ENCODE measurements at regions not wholly inside any gene's neighbourhood (a gene's known extent, or its start where the extent isn't known, plus 50 kb on each side); places are given as distances from the start of the nearest gene placed in this dataset.

DNA sequence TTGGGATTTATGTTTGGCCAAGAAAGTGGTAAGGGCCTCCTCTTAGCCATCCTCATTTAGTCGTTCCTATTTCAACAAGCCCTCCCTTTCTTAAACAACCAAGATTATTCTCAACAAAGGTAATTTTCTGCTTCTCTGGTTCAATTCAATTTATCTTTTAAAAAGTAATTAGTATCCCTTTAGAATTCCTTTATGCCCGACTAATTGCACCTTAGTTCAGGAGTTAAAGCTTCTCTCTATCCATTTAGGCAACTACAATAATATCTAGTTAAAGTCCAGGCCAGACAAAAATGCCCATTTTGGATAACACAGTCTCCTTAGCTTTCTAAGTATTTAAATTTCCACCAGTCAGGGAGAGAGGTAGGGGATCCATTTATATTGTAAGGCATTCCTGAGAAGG is 136.7 kb upstream of the MAGI3 start:
- TF ChIP-seq TAF1 (CRISPR knock-in tag; IDR thresholded peaks at IDR 0.05): no peak
- no peak for TF ChIP-seq SIN3B (IDR thresholded peaks at IDR 0.05; ENCODE audit: low read length)
- TF ChIP-seq, protein P1, sequence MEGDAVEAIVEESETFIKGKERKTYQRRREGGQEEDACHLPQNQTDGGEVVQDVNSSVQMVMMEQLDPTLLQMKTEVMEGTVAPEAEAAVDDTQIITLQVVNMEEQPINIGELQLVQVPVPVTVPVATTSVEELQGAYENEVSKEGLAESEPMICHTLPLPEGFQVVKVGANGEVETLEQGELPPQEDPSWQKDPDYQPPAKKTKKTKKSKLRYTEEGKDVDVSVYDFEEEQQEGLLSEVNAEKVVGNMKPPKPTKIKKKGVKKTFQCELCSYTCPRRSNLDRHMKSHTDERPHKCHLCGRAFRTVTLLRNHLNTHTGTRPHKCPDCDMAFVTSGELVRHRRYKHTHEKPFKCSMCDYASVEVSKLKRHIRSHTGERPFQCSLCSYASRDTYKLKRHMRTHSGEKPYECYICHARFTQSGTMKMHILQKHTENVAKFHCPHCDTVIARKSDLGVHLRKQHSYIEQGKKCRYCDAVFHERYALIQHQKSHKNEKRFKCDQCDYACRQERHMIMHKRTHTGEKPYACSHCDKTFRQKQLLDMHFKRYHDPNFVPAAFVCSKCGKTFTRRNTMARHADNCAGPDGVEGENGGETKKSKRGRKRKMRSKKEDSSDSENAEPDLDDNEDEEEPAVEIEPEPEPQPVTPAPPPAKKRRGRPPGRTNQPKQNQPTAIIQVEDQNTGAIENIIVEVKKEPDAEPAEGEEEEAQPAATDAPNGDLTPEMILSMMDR (CRISPR knock-in tag; IDR thresholded peaks at IDR 0.05): no peak
- no peak for TF ChIP-seq ZNF816 (CRISPR knock-in tag; IDR thresholded peaks at IDR 0.05; ENCODE audit: borderline replicate concordance)
- no peak for TF ChIP-seq CHCHD3 (CRISPR knock-in tag; IDR thresholded peaks at IDR 0.05)
- TF ChIP-seq SETDB1 (CRISPR knock-in tag; IDR thresholded peaks at IDR 0.05; ENCODE audit: borderline replicate concordance): no peak
- TF ChIP-seq YEATS4 (CRISPR knock-in tag; IDR thresholded peaks at IDR 0.05; ENCODE audit: borderline replicate concordance): no peak
- TF ChIP-seq, protein P2, sequence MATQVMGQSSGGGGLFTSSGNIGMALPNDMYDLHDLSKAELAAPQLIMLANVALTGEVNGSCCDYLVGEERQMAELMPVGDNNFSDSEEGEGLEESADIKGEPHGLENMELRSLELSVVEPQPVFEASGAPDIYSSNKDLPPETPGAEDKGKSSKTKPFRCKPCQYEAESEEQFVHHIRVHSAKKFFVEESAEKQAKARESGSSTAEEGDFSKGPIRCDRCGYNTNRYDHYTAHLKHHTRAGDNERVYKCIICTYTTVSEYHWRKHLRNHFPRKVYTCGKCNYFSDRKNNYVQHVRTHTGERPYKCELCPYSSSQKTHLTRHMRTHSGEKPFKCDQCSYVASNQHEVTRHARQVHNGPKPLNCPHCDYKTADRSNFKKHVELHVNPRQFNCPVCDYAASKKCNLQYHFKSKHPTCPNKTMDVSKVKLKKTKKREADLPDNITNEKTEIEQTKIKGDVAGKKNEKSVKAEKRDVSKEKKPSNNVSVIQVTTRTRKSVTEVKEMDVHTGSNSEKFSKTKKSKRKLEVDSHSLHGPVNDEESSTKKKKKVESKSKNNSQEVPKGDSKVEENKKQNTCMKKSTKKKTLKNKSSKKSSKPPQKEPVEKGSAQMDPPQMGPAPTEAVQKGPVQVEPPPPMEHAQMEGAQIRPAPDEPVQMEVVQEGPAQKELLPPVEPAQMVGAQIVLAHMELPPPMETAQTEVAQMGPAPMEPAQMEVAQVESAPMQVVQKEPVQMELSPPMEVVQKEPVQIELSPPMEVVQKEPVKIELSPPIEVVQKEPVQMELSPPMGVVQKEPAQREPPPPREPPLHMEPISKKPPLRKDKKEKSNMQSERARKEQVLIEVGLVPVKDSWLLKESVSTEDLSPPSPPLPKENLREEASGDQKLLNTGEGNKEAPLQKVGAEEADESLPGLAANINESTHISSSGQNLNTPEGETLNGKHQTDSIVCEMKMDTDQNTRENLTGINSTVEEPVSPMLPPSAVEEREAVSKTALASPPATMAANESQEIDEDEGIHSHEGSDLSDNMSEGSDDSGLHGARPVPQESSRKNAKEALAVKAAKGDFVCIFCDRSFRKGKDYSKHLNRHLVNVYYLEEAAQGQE (IDR thresholded peaks at IDR 0.05; ENCODE audit: borderline replicate concordance in 1 of 2, low read depth in 1 of 2, low read length in 2 of 2): no peak
- TF ChIP-seq, protein P3, sequence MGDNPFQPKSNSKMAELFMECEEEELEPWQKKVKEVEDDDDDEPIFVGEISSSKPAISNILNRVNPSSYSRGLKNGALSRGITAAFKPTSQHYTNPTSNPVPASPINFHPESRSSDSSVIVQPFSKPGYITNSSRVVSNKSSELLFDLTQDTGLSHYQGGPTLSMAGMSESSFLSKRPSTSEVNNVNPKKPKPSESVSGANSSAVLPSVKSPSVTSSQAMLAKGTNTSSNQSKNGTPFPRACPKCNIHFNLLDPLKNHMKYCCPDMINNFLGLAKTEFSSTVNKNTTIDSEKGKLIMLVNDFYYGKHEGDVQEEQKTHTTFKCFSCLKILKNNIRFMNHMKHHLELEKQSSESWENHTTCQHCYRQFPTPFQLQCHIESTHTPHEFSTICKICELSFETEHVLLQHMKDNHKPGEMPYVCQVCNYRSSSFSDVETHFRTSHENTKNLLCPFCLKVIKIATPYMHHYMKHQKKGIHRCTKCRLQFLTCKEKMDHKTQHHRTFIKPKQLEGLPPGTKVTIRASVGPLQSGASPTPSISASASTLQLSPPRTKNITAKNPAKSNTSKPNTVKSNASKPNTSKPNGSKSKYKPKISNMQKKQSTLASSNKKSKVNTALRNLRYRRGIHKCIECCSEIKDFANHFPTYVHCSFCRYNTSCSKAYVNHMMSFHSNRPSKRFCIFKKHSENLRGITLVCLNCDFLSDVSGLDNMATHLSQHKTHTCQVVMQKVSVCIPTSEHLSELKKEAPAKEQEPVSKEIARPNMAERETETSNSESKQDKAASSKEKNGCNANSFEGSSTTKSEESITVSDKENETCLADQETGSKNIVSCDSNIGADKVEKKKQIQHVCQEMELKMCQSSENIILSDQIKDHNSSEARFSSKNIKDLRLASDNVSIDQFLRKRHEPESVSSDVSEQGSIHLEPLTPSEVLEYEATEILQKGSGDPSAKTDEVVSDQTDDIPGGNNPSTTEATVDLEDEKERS (CRISPR knock-in tag; IDR thresholded peaks at IDR 0.05): no peak
